Keratinocyte (primary cell): ENCODE measurements at regions not wholly inside any gene's neighbourhood (a gene's known extent, or its start where the extent isn't known, plus 50 kb on each side); places are given as distances from the start of the nearest gene placed in this dataset.

Source experiments
- DNase-seq: peaks from one replicate; pipeline ENCODE4 v3.0.0-alpha.2; 2011; ENCODE audit warnings: low read depth, missing footprints, low spot score
- FAIRE-seq: peaks from 2 replicates; lab custom pipeline; 2011; peaks lifted over from hg19 to GRCh38; lab: Jason Lieb, UNC
- H2AFZ ChIP-seq: 2 replicates; pipeline ENCODE4 v1.6.0; 2012; ENCODE audit warnings: low read length, control low read depth, inconsistent platforms; ENCODE audit not compliant: control insufficient read depth
- H3K27ac ChIP-seq: 2 replicates; pipeline ENCODE4 v1.5.1; 2011; ENCODE audit warnings: low read length; ENCODE audit not compliant: control insufficient read depth, insufficient read depth
- H3K27me3 ChIP-seq: 3 replicates; pipeline ENCODE4 v1.6.0; 2011; ENCODE audit warnings: low read length; ENCODE audit not compliant: control insufficient read depth, insufficient read depth; ENCODE audit errors: extremely low read depth
- H3K36me3 ChIP-seq, 2 experiments: 2 replicates in 1 of 2; 3 replicates in 1 of 2; pipeline ENCODE4 v1.5.1; 2011; ENCODE audit warnings: low read length in 2 of 2, mild to moderate bottlenecking in 1 of 2; ENCODE audit not compliant: control insufficient read depth in 2 of 2, insufficient read depth in 2 of 2; ENCODE audit errors: extremely low read depth in 1 of 2
- H3K4me1 ChIP-seq: 3 replicates; pipeline ENCODE4 v1.5.1; 2011; ENCODE audit warnings: low read length; ENCODE audit not compliant: control insufficient read depth, insufficient read depth; ENCODE audit errors: extremely low read depth
- H3K4me2 ChIP-seq: 3 replicates; pipeline ENCODE4 v1.6.0; 2011; ENCODE audit warnings: low read depth, low read length; ENCODE audit not compliant: control insufficient read depth, insufficient read depth; ENCODE audit errors: extremely low read depth
- H3K4me3 ChIP-seq, 3 experiments: fragments of 200-600 bp in 1 of 3; sonication (generic) in 1 of 3; 2 replicates in 2 of 3; 3 replicates in 1 of 3; pipeline ENCODE4 v1.5.1; 2011 to 2016; ENCODE audit warnings: low read length in 3 of 3, mild to moderate bottlenecking in 3 of 3, control low read depth in 2 of 3, inconsistent platforms in 1 of 3, low read depth in 1 of 3, mixed read lengths in 1 of 3, mixed run types in 1 of 3, moderate library complexity in 1 of 3; ENCODE audit not compliant: control insufficient read depth in 2 of 3, insufficient read depth in 2 of 3; ENCODE audit errors: extremely low read depth in 1 of 3
- H3K79me2 ChIP-seq: 2 replicates; pipeline ENCODE4 v1.6.0; 2012; ENCODE audit warnings: low read length; ENCODE audit not compliant: control insufficient read depth, insufficient read depth
- H3K9ac ChIP-seq: 3 replicates; pipeline ENCODE4 v1.6.0; 2011; ENCODE audit warnings: low read length; ENCODE audit not compliant: control insufficient read depth, insufficient read depth; ENCODE audit errors: extremely low read depth
- H3K9me1 ChIP-seq: 3 replicates; pipeline ENCODE4 v1.6.0; 2011; ENCODE audit warnings: low read length; ENCODE audit not compliant: control insufficient read depth, insufficient read depth; ENCODE audit errors: extremely low read depth
- H3K9me3 ChIP-seq: 2 replicates; pipeline ENCODE4 v1.5.1; 2012; ENCODE audit warnings: low read depth, low read length; ENCODE audit not compliant: control insufficient read depth
- H4K20me1 ChIP-seq: 3 replicates; pipeline ENCODE4 v1.6.0; 2011; ENCODE audit warnings: low read length; ENCODE audit not compliant: control insufficient read depth, insufficient read depth; ENCODE audit errors: extremely low read depth
- CTCF ChIP-seq, 3 experiments: IDR thresholded peaks in 1 of 3; conservative IDR thresholded peaks in 1 of 3; optimal IDR thresholded peaks in 1 of 3; 2 replicates in 2 of 3; 3 replicates in 1 of 3; pipeline versions ENCODE3 to v1.5.1; 2011; ENCODE audit warnings: low read length in 3 of 3, mild to moderate bottlenecking in 3 of 3, moderate library complexity in 2 of 3, control low read depth in 1 of 3, inconsistent platforms in 1 of 3; ENCODE audit not compliant: insufficient read depth in 2 of 3; ENCODE audit errors: extremely low read depth in 1 of 3
- EZH2 ChIP-seq: IDR thresholded peaks from one replicate; pipeline ENCODE4 v1.6.1; 2012; ENCODE audit warnings: inconsistent platforms, mild to moderate bottlenecking, low read length, moderate library complexity
- dilution Hi-C: fragments of 300-500 bp; cut with MboI; formaldehyde crosslinking; loops from one replicate; pipeline ENCODE4 v1.7.0; 2020; ENCODE audit warnings: low sequenced_read_pairs; ENCODE audit not compliant: extremely low pct_ligation_motif_present

GRCh38 chr11:13062115-13062514 is 53.0 kb downstream of the RASSF10 start:
- TF ChIP-seq EZH2 (no peak), CTCF (optimal IDR thresholded peaks at IDR 0.05 in 1 of 3, IDR thresholded peaks at IDR 0.05 in 1 of 3, conservative IDR thresholded peaks at IDR 0.05 in 1 of 3; ENCODE audit: extremely low read depth in 1 of 3, insufficient read depth in 2 of 3, low read length in 3 of 3) (no peak)
- dilution Hi-C loops: no loop called here
- Histone ChIP-seq H4K20me1 (no peaks in the 10 kb centered on the region), H3K9me3 (no peaks in the 10 kb centered on the region), H2AFZ (no peak overlapping the region), H3K9ac (no peak overlapping the region), H3K36me3 (no peaks in the 10 kb centered on the region), H3K27me3 (no peaks in the 10 kb centered on the region), H3K4me2 (no peak overlapping the region), H3K27ac (no peak overlapping the region), H3K9me1 (no peaks in the 10 kb centered on the region), H3K4me3 (no peak overlapping the region), H3K4me1 (peaks cover 9% of the 10 kb centered on the region), H3K79me2 (no peaks in the 10 kb centered on the region)
- no peak for FAIRE-seq
- no peak for DNase-seq

GRCh38 chr11:13064593-13064992 is 55.5 kb downstream of the RASSF10 start:
- Histone ChIP-seq H3K79me2 (no peaks in the 10 kb centered on the region), H3K27ac (no peak overlapping the region), H3K4me1 (peaks cover 12% of the 10 kb centered on the region), H3K9ac (no peak overlapping the region), H2AFZ (peak overlapping the region; percentile 41), H3K4me2 (peak overlapping the region; percentile 54), H3K36me3 (no peaks in the 10 kb centered on the region), H3K27me3 (no peaks in the 10 kb centered on the region), H3K4me3 (no peak overlapping the region), H4K20me1 (no peaks in the 10 kb centered on the region), H3K9me1 (no peaks in the 10 kb centered on the region), H3K9me3 (no peaks in the 10 kb centered on the region)
- no peak for TF ChIP-seq CTCF (optimal IDR thresholded peaks at IDR 0.05 in 1 of 3, IDR thresholded peaks at IDR 0.05 in 1 of 3, conservative IDR thresholded peaks at IDR 0.05 in 1 of 3; ENCODE audit: extremely low read depth in 1 of 3, insufficient read depth in 2 of 3, low read length in 3 of 3)
- no peak for TF ChIP-seq EZH2
- dilution Hi-C loops: no loop called here
- DNase-seq: no peak
- FAIRE-seq: peak; percentile 9
